ENCODE measurements at regions not wholly inside any gene's neighbourhood (a gene's known extent, or its start where the extent isn't known, plus 50 kb on each side); places are given as distances from the start of the nearest gene placed in this dataset.

GRCh38 chr2:21251216-21251980, 127.6 kb downstream of the TDRD15 start:
- CTCF ChIA-PET, result no interaction called here
- no peaks in the 10 kb centered on the region for H3K36me3 Mint-ChIP-seq
- peaks cover 14% of the 10 kb centered on the region for H3K4me1 Mint-ChIP-seq
- ATAC-seq (peak; percentile 48), DNase-seq (ENCODE audit: low spot score) (no peak)
- no peaks in the 10 kb centered on the region for H3K9me3 Mint-ChIP-seq
- TF ChIP-seq FOXJ3 (CRISPR knock-in tag; IDR thresholded peaks at IDR 0.05; ENCODE audit: borderline replicate concordance) (no peak), PREB (CRISPR knock-in tag; IDR thresholded peaks at IDR 0.05; ENCODE audit: borderline replicate concordance) (no peak), IRF1 (CRISPR knock-in tag; IDR thresholded peaks at IDR 0.05) (no peak), ERG (CRISPR knock-in tag; IDR thresholded peaks at IDR 0.05) (no peak), ARID4B (CRISPR knock-in tag; IDR thresholded peaks at IDR 0.05; ENCODE audit: borderline replicate concordance) (no peak), ZMAT4 (CRISPR knock-in tag; IDR thresholded peaks at IDR 0.05) (no peak), ELF4 (CRISPR knock-in tag; IDR thresholded peaks at IDR 0.05; ENCODE audit: low read depth) (no peak), ESRRA (CRISPR knock-in tag; IDR thresholded peaks at IDR 0.05; ENCODE audit: borderline replicate concordance) (no peak), TP53 (CRISPR knock-in tag; IDR thresholded peaks at IDR 0.05) (no peak), ZNF281 (CRISPR knock-in tag; IDR thresholded peaks at IDR 0.05) (no peak), STAT6 (CRISPR knock-in tag; conservative IDR thresholded peaks at IDR 0.05; ENCODE audit: low read depth) (no peak), E2F1 (CRISPR knock-in tag; IDR thresholded peaks at IDR 0.05) (no peak), FOXK1 (CRISPR knock-in tag; IDR thresholded peaks at IDR 0.05) (no peak)
- H3K27me3 Mint-ChIP-seq (ENCODE audit: low read depth), result no peaks in the 10 kb centered on the region
- POLR2A ChIA-PET, result no interaction called here
- no peak overlapping the region for H3K27ac Mint-ChIP-seq
- H3K4me3 Mint-ChIP-seq, result no peak overlapping the region

Data from WTC11 (cell line).